GM12892 (cell line): ENCODE measurements at regions not wholly inside any gene's neighbourhood (a gene's known extent, or its start where the extent isn't known, plus 50 kb on each side); places are given as distances from the start of the nearest gene placed in this dataset.

Experiments
- POLR2A ChIP-seq: IDR thresholded peaks from 2 replicates; pipeline ENCODE4 v1.6.1; 2011; ENCODE audit warnings: low read depth, low read length, control low read depth
- POLR2AphosphoS5 ChIP-seq: IDR thresholded peaks from 2 replicates; pipeline ENCODE4 v1.6.1; 2011; ENCODE audit warnings: low read depth, low read length, control low read depth

DNA sequence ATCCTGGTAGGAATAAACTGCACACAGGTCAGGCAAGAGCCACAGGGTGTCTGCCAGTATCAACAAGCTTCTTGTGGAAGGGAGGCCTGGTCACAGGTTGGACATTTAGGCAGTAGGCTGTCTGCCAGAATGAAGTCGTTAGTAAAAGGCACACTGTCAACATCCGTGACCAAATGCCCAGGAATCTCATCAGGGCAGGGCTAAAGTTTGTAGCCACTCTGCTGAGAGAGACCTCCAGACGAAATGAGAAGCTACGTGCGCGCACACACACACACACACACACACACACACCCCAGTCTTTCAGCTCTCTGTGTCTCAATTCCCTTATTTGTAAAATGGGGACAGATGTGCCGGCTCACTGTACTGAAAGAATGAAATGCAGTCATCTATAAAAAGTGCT lies 408.7 kb upstream of the ZFP42 start:
- TF ChIP-seq POLR2AphosphoS5: no peak
- TF ChIP-seq POLR2A: no peak
